HG02678 (cell line): ENCODE measurements at regions not wholly inside any gene's neighbourhood (a gene's known extent, or its start where the extent isn't known, plus 50 kb on each side); places are given as distances from the start of the nearest gene placed in this dataset.
"Not testable (repeated sequence)": the region's sequence is repeated elsewhere in the genome, so short reads cannot be mapped to it uniquely, and the experiment has no call there.

Experiments
- ATAC-seq: cut with Tn5 transposase; IDR thresholded peaks from one replicate; pipeline ENCODE4 v1.9.1; 2021; ENCODE audit warnings: mild to moderate bottlenecking, moderate library complexity; ENCODE audit not compliant: unreplicated experiment

- no peak for ATAC-seq
Measured at GRCh38 chr2:207321514-207321913, 155.8 kb upstream of the KLF7 start.

- no peak for ATAC-seq
Measured at GRCh38 chr2:207324001-207324400, 158.3 kb upstream of the KLF7 start.

- ATAC-seq, result no peak
Measured at GRCh38 chr2:207327513-207327912, 161.8 kb upstream of the KLF7 start.

- ATAC-seq, result peak; percentile 46
Measured at GRCh38 chr2:207328944-207329386, 163.2 kb upstream of the KLF7 start.

GRCh38 chr2:207330912-207331311 lies 165.2 kb upstream of the KLF7 start:
- peak; percentile 53 for ATAC-seq

GRCh38 chr2:207331674-207332073 lies 165.9 kb upstream of the KLF7 start:
- ATAC-seq, result no peak

- ATAC-seq, result peak; percentile 31
Measured at GRCh38 chr2:207332480-207333212, 166.9 kb upstream of the KLF7 start.

- ATAC-seq, result no peak
Measured at GRCh38 chr2:207333599-207334300, 168.0 kb upstream of the KLF7 start.

GRCh38 chr2:207334301-207334623 lies 168.5 kb upstream of the KLF7 start:
- ATAC-seq, result no peak

GRCh38 chr2:207334624-207335371 lies 169.1 kb upstream of the KLF7 start:
- peak; percentile 33 for ATAC-seq

GRCh38 chr2:207337234-207338219 lies 171.8 kb upstream of the KLF7 start:
- ATAC-seq, result peak; percentile 31

- ATAC-seq, result no peak
Measured at GRCh38 chr2:207338220-207338607, 172.5 kb upstream of the KLF7 start.

GRCh38 chr2:207338610-207339009 lies 172.9 kb upstream of the KLF7 start:
- no peak for ATAC-seq

- no peak for ATAC-seq
Measured at GRCh38 chr2:207341112-207341750, 175.5 kb upstream of the KLF7 start.

GRCh38 chr2:207341804-207342203 lies 176.1 kb upstream of the KLF7 start:
- no peak for ATAC-seq

- not testable (repeated sequence) for ATAC-seq
Measured at GRCh38 chr2:207344596-207345394, 179.0 kb upstream of the KLF7 start.

GRCh38 chr2:207351171-207351570 lies 178.6 kb upstream of the CREB1 start:
- no peak for ATAC-seq

GRCh38 chr2:207352978-207353671 lies 176.6 kb upstream of the CREB1 start:
- ATAC-seq, result peak; percentile 98

- no peak for ATAC-seq
Measured at GRCh38 chr2:207353836-207354235, 175.9 kb upstream of the CREB1 start.
